Liver (tissue), 3 donors: ENCODE measurements at regions not wholly inside any gene's neighbourhood (a gene's known extent, or its start where the extent isn't known, plus 50 kb on each side); places are given as distances from the start of the nearest gene placed in this dataset.

Source experiments
- CTCF ChIP-seq: fragments of 150-350 bp; IDR thresholded peaks from 2 replicates; pipeline ENCODE4 v1.5.1; 2017; ENCODE audit warnings: improper control_type of control experiment, low read depth, low read length; ENCODE audit not compliant: missing input control
- GABPA ChIP-seq, 2 donors: IDR thresholded peaks in 1 of 2; conservative IDR thresholded peaks in 1 of 2; 2 replicates each; pipeline ENCODE4 v1.6.1; 2016; ENCODE audit warnings: antibody characterized with exemption in 2 of 2, mild to moderate bottlenecking in 1 of 2, moderate library complexity in 1 of 2
- HNF4A ChIP-seq, 2 donors: conservative IDR thresholded peaks; 2 replicates each; pipeline ENCODE4 v1.6.1; 2016; ENCODE audit warnings: antibody characterized with exemption in 2 of 2, mild to moderate bottlenecking in 2 of 2
- TF ChIP-seq, protein P1 (sequence below): IDR thresholded peaks from 2 replicates; pipeline ENCODE4 v1.6.1; 2016; ENCODE audit warnings: antibody characterized with exemption
- donor health status: healthy.
- donor health status: healthy.

- TF ChIP-seq CTCF (no peak), GABPA (IDR thresholded peaks at IDR 0.05 in 1 of 2, conservative IDR thresholded peaks at IDR 0.05 in 1 of 2) (no peak), HNF4A (conservative IDR thresholded peaks at IDR 0.05) (peak; percentile 5 to 6)
- TF ChIP-seq, protein P1, sequence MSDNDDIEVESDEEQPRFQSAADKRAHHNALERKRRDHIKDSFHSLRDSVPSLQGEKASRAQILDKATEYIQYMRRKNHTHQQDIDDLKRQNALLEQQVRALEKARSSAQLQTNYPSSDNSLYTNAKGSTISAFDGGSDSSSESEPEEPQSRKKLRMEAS, result no peak
Observed at GRCh38 chr9:23426144-23426543, 399.9 kb downstream of the ELAVL2 start.
